ENCODE measurements at regions not wholly inside any gene's neighbourhood (a gene's known extent, or its start where the extent isn't known, plus 50 kb on each side); places are given as distances from the start of the nearest gene placed in this dataset.
"Not testable (repeated sequence)": the region's sequence is repeated elsewhere in the genome, so short reads cannot be mapped to it uniquely, and the experiment has no call there.

DNA sequence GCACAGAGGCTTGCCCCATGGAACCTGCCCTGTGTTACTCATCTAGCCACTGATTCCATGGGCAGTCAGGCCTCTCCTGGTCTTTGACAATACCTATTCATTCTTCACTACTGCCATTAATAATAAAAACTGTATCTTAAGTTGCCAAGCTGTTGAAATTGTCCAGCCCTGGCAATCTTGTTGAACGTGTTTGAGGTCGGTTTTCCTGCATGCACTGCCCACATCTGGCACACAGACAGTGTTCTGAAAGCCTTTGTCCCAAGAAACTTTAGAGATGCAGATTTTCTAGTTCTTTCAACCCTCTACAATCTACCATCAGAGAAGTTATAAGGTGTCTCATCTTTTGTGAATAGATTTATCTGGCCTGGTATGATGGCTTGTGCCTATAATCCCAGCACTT lies 567.2 kb upstream of the NECTIN3 start:
- CTCF ChIA-PET (ENCODE audit: unreplicated experiment), result no interaction called here
- Histone ChIP-seq H3K9me2 (ENCODE audit: insufficient read depth, low read length) (no peaks in the 10 kb centered on the region), H2AFZ (ENCODE audit: low read length) (no peak overlapping the region), H3K4me1 (ENCODE audit: insufficient read depth, low read length, poor library complexity, severe bottlenecking) (no peaks in the 10 kb centered on the region), H3K27ac (ENCODE audit: low read depth, low read length, poor library complexity, severe bottlenecking) (no peak overlapping the region), H3K9me3 (ENCODE audit: low read length) (no peaks in the 10 kb centered on the region), H4K20me1 (ENCODE audit: insufficient read depth, low read length) (no peaks in the 10 kb centered on the region), H3K36me3 (ENCODE audit: insufficient read depth, low read length) (no peaks in the 10 kb centered on the region), H3K79me2 (ENCODE audit: insufficient read depth, low read depth, low read length) (no peaks in the 10 kb centered on the region), H3K4me2 (ENCODE audit: low read length) (no peak overlapping the region), H3K4me3 (ENCODE audit: low read depth, low read length, poor library complexity, severe bottlenecking) (no peak overlapping the region)
- no TSS peak for BruUV-seq (replicated peaks)
- DNase-seq (ENCODE audit: low spot score), result no peak
- TF ChIP-seq EZH2phosphoT487 (IDR thresholded peaks at IDR 0.05; ENCODE audit: borderline replicate concordance, low read depth, low read length), result no peak
- TF ChIP-seq, protein P1, sequence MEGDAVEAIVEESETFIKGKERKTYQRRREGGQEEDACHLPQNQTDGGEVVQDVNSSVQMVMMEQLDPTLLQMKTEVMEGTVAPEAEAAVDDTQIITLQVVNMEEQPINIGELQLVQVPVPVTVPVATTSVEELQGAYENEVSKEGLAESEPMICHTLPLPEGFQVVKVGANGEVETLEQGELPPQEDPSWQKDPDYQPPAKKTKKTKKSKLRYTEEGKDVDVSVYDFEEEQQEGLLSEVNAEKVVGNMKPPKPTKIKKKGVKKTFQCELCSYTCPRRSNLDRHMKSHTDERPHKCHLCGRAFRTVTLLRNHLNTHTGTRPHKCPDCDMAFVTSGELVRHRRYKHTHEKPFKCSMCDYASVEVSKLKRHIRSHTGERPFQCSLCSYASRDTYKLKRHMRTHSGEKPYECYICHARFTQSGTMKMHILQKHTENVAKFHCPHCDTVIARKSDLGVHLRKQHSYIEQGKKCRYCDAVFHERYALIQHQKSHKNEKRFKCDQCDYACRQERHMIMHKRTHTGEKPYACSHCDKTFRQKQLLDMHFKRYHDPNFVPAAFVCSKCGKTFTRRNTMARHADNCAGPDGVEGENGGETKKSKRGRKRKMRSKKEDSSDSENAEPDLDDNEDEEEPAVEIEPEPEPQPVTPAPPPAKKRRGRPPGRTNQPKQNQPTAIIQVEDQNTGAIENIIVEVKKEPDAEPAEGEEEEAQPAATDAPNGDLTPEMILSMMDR (conservative IDR thresholded peaks at IDR 0.05; ENCODE audit: low read length), result no peak
- POLR2A ChIA-PET, result interaction anchor here (0.7 kb wide), 1 partner anchor 31 kb away, joined by 3 read pairs; no protein-coding TSS in a partner anchor
- intact Hi-C loops (cut with micrococcal nuclease; ENCODE audit: unreplicated experiment), result no loop called here

GRCh38 chr3:110504901-110505300 lies 566.7 kb upstream of the NECTIN3 start:
- no peak for DNase-seq (ENCODE audit: low spot score)
- H3K9me2 ChIP-seq (ENCODE audit: insufficient read depth, low read length), result no peaks in the 10 kb centered on the region
- no peaks in the 10 kb centered on the region for H3K36me3 ChIP-seq (ENCODE audit: insufficient read depth, low read length)
- no peaks in the 10 kb centered on the region for H3K4me1 ChIP-seq (ENCODE audit: insufficient read depth, low read length, poor library complexity, severe bottlenecking)
- TF ChIP-seq, protein P1 (conservative IDR thresholded peaks at IDR 0.05; ENCODE audit: low read length), result no peak
- TF ChIP-seq EZH2phosphoT487 (IDR thresholded peaks at IDR 0.05; ENCODE audit: borderline replicate concordance, low read depth, low read length), result no peak
- H3K79me2 ChIP-seq (ENCODE audit: insufficient read depth, low read depth, low read length), result no peaks in the 10 kb centered on the region
- H3K9me3 ChIP-seq (ENCODE audit: low read length), result no peaks in the 10 kb centered on the region
- CTCF ChIA-PET (ENCODE audit: unreplicated experiment), result no interaction called here
- intact Hi-C loops (cut with micrococcal nuclease; ENCODE audit: unreplicated experiment), result no loop called here
- no peak overlapping the region for H3K27ac ChIP-seq (ENCODE audit: low read depth, low read length, poor library complexity, severe bottlenecking)
- POLR2A ChIA-PET, result interaction anchor here (0.6 to 0.7 kb wide), 3 partner anchors 31 to 812 kb away, joined by 3 to 5 read pairs (median 3); no protein-coding TSS in a partner anchor
- H3K4me3 ChIP-seq (ENCODE audit: low read depth, low read length, poor library complexity, severe bottlenecking), result no peak overlapping the region
- H4K20me1 ChIP-seq (ENCODE audit: insufficient read depth, low read length), result no peaks in the 10 kb centered on the region
- no peak overlapping the region for H2AFZ ChIP-seq (ENCODE audit: low read length)
- no peak overlapping the region for H3K4me2 ChIP-seq (ENCODE audit: low read length)
- no TSS peak for BruUV-seq (replicated peaks)

DNA sequence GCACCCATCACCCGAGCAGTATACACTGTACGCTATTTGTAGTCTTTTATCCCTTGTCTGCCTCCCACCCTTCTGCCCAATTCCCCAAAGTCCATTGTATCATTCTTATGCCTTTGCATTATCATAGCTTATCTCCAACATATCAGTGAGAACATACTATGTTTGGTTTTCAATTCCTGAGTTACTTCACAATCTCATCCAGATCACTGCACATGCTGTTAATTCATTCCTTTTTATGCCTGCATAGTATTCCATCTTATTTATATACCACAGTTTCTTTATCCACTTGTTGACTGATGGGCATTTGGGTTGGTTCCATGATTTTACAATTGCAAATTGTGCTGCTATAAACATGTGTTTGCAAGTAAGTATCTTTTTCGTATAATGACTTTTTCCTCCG lies 564.7 kb upstream of the NECTIN3 start:
- Histone ChIP-seq H3K27ac (ENCODE audit: low read depth, low read length, poor library complexity, severe bottlenecking) (no peak overlapping the region), H3K4me1 (ENCODE audit: insufficient read depth, low read length, poor library complexity, severe bottlenecking) (no peaks in the 10 kb centered on the region), H3K4me3 (ENCODE audit: low read depth, low read length, poor library complexity, severe bottlenecking) (no peak overlapping the region), H4K20me1 (ENCODE audit: insufficient read depth, low read length) (no peaks in the 10 kb centered on the region), H3K9me2 (ENCODE audit: insufficient read depth, low read length) (no peaks in the 10 kb centered on the region), H3K79me2 (ENCODE audit: insufficient read depth, low read depth, low read length) (no peaks in the 10 kb centered on the region), H3K9me3 (ENCODE audit: low read length) (no peaks in the 10 kb centered on the region), H3K36me3 (ENCODE audit: insufficient read depth, low read length) (no peaks in the 10 kb centered on the region), H2AFZ (ENCODE audit: low read length) (no peak overlapping the region), H3K4me2 (ENCODE audit: low read length) (no peak overlapping the region)
- BruUV-seq (replicated peaks), result no TSS peak
- intact Hi-C loops (cut with micrococcal nuclease; ENCODE audit: unreplicated experiment), result no loop called here
- CTCF ChIA-PET (ENCODE audit: unreplicated experiment), result no interaction called here
- POLR2A ChIA-PET, result no interaction called here
- no peak for DNase-seq (ENCODE audit: low spot score)
- no peak for TF ChIP-seq EZH2phosphoT487 (IDR thresholded peaks at IDR 0.05; ENCODE audit: borderline replicate concordance, low read depth, low read length)

GRCh38 chr3:110507570-110507969 lies 564.0 kb upstream of the NECTIN3 start:
- POLR2A ChIA-PET; H3K4me1 ChIP-seq (ENCODE audit: insufficient read depth, low read length, poor library complexity, severe bottlenecking); H3K9me3 ChIP-seq (ENCODE audit: low read length); H3K79me2 ChIP-seq (ENCODE audit: insufficient read depth, low read depth, low read length); H3K4me3 ChIP-seq (ENCODE audit: low read depth, low read length, poor library complexity, severe bottlenecking); H3K27ac ChIP-seq (ENCODE audit: low read depth, low read length, poor library complexity, severe bottlenecking); H2AFZ ChIP-seq (ENCODE audit: low read length); H3K4me2 ChIP-seq (ENCODE audit: low read length); BruUV-seq (replicated peaks); H3K36me3 ChIP-seq (ENCODE audit: insufficient read depth, low read length); intact Hi-C loops (cut with micrococcal nuclease; ENCODE audit: unreplicated experiment); CTCF ChIA-PET (ENCODE audit: unreplicated experiment); DNase-seq (ENCODE audit: low spot score); H4K20me1 ChIP-seq (ENCODE audit: insufficient read depth, low read length); H3K9me2 ChIP-seq (ENCODE audit: insufficient read depth, low read length): not testable (repeated sequence)
